Ovary (tissue), 3 donors: ENCODE measurements at regions not wholly inside any gene's neighbourhood (a gene's known extent, or its start where the extent isn't known, plus 50 kb on each side); places are given as distances from the start of the nearest gene placed in this dataset.

Source experiments
- CTCF ChIP-seq, 3 donors: fragments of 450-650 bp in 2 of 3; fragments of 200-600 bp in 1 of 3; IDR thresholded peaks; one replicate each; pipeline versions ENCODE4 v1.5.1 to v1.8.0; 2016 to 2022; ENCODE audit warnings: antibody characterized with exemption in 3 of 3, mild to moderate bottlenecking in 1 of 3
- POLR2A ChIP-seq: fragments of 450-650 bp; IDR thresholded peaks from one replicate; pipeline ENCODE4 v1.6.1; 2017; ENCODE audit warnings: antibody characterized with exemption, mild to moderate bottlenecking, moderate library complexity
- donor health status: DM: no; HTN: no; CAD: no.

- TF ChIP-seq CTCF (IDR thresholded peaks at IDR 0.05) (no peak), POLR2A (no peak)
Observed at GRCh38 chr12:107291018-107291417, 197.7 kb upstream of the CRY1 start.
